GM10248 (cell line): ENCODE measurements at regions not wholly inside any gene's neighbourhood (a gene's known extent, or its start where the extent isn't known, plus 50 kb on each side); places are given as distances from the start of the nearest gene placed in this dataset.
A peak's percentile ranks its signal among the peaks of the same experiment; 100 is the strongest.

Source experiments
- CTCF ChIA-PET: fragments of 300-600 bp; sonication (Branson Sonifier 250); formaldehyde crosslinking; extraction: SDS; loops from one replicate; lab custom pipeline; 2021; ENCODE audit warnings: antibody characterized with exemption; lab: Yijun Ruan, JAX
- POLR2A ChIA-PET: fragments of 350-650 bp; sonication (Branson Sonifier 250); formaldehyde crosslinking; extraction: SDS; loops from one replicate; lab custom pipeline; 2020; ENCODE audit warnings: antibody characterized with exemption; lab: Yijun Ruan, JAX
- DNase-seq: peaks from one replicate; pipeline ENCODE4 v3.0.0; 2012; ENCODE audit errors: extremely low spot score
- CTCF ChIP-seq: IDR thresholded peaks from 2 replicates; pipeline ENCODE4 v1.5.1; 2012; ENCODE audit warnings: mild to moderate bottlenecking, low read depth; ENCODE audit errors: extremely low read depth, missing control alignments, control extremely low read depth

GRCh38 chr12:43222796-43223195 lies 329.2 kb downstream of the ADAMTS20 start:
- POLR2A ChIA-PET: no interaction called here
- TF ChIP-seq CTCF: no peak
- DNase-seq: no peak
- CTCF ChIA-PET: interaction anchor here (1.0 to 1.7 kb wide), 3 partner anchors 9 to 11 kb away, joined by 3 to 4 read pairs (median 3); no protein-coding TSS in a partner anchor

DNA sequence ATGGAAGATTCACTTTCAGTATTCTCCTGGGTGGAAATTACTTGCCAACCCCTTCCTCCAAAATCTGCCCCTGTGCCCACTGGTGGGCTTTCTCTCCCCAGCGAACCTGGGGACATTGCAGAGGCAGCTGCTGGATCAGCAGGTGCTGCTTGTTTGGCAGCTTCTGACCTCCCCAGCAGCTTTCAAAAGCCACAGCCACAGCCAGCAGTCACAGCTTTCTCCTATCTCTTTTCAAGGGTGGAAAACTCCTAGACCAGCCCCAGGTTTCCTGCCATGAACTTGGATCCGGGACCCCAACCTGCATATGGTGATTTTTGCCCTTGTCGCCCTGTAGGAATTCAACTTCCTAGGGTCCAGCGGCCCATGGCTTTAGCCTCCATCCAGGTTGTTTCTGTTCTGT lies 330.8 kb downstream of the ADAMTS20 start:
- POLR2A ChIA-PET: no interaction called here

GRCh38 chr12:43216490-43216889 lies 335.5 kb downstream of the ADAMTS20 start:
- DNase-seq: no peak
- TF ChIP-seq CTCF: no peak
- POLR2A ChIA-PET: no interaction called here
- CTCF ChIA-PET: interaction anchor here (1.2 to 1.7 kb wide), 2 partner anchors 9 to 59 kb away, joined by 3 read pairs; no protein-coding TSS in a partner anchor

More for the DNA sequence above, 330.8 kb downstream of the ADAMTS20 start:
- no peak for TF ChIP-seq CTCF
- CTCF ChIA-PET: interaction anchor here (1.0 to 3.4 kb wide), 2 partner anchors 11 to 14 kb away, joined by 4 to 13 read pairs; no protein-coding TSS in a partner anchor
- no peak for DNase-seq

DNA sequence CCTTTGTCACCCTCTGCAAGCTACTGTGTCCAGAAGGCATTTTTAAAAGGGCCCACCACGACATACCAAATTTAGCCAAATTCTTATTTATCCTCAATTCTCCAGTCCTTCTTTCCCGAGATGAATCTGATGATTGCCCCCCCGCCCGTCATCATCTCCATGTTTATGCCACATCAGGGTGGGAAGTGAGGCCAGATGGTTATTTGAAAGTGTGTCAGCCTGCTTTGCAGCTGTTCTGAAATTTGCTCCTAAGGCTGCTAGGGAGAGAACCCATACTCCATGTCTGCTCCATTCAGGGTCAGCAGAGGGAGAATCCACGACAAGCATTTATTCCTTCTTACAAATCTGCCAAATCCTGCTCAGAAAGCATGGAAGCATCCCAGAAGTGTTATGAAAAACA lies 337.8 kb downstream of the ADAMTS20 start:
- ChIA-PET POLR2A (no interaction called here), CTCF (interaction anchor here (0.9 to 1.9 kb wide), 2 partner anchors 8 to 10 kb away, joined by 3 to 4 read pairs; no protein-coding TSS in a partner anchor)
- DNase-seq: no peak
- TF ChIP-seq CTCF: no peak

DNA sequence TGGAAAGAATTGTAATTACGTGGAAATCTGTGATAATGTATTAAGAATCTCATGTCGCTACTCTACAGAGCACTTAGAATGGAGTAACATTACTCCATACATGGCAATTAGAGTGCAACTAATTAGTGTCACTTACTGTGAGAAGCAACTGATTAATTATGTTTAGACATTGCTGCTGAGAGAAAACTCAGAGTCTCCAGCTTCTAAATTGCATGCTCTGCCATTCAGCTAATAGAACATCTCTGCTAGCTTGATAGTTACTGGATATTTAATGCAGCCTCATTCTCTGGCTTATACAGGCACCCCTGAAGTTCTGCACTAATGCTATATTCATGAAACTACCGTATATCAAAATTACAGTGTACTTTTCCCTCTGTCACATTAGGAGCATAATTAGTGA lies 338.4 kb downstream of the ADAMTS20 start:
- ChIA-PET CTCF (interaction anchor here (0.9 to 1.9 kb wide), 2 partner anchors 9 to 10 kb away, joined by 3 to 4 read pairs; no protein-coding TSS in a partner anchor), POLR2A (no interaction called here)
- no peak for DNase-seq
- TF ChIP-seq CTCF: no peak

GRCh38 chr12:43210485-43211192 lies 341.4 kb downstream of the ADAMTS20 start:
- TF ChIP-seq CTCF: no peak
- CTCF ChIA-PET: interaction anchor here (1.0 to 2.9 kb wide), 7 partner anchors 9 to 137 kb away, joined by 3 to 13 read pairs (median 3); no protein-coding TSS in a partner anchor

More at GRCh38 chr12:43210485-43211192, 341.4 kb downstream of the ADAMTS20 start:
- DNase-seq: peak; percentile 44
- POLR2A ChIA-PET: no interaction called here
